Hepatocyte (in vitro differentiated cells): ENCODE measurements at regions not wholly inside any gene's neighbourhood (a gene's known extent, or its start where the extent isn't known, plus 50 kb on each side); places are given as distances from the start of the nearest gene placed in this dataset.

Experiments
- CTCF ChIP-seq: fragments of 200-600 bp; sonication (generic); IDR thresholded peaks from 2 replicates; pipeline ENCODE4 v1.5.1; 2016; ENCODE audit warnings: antibody characterized with exemption, mild to moderate bottlenecking; ENCODE audit not compliant: poor library complexity
- EZH2 ChIP-seq: fragments of 200-600 bp; sonication (generic); IDR thresholded peaks from 2 replicates; pipeline ENCODE4 v1.6.1; 2016; ENCODE audit warnings: antibody characterized with exemption, mild to moderate bottlenecking, borderline replicate concordance

- TF ChIP-seq CTCF: no peak
- no peak for TF ChIP-seq EZH2
Observed at GRCh38 chr3:174414902-174415301, 444.2 kb upstream of the NAALADL2 start.
